ENCODE measurements at regions not wholly inside any gene's neighbourhood (a gene's known extent, or its start where the extent isn't known, plus 50 kb on each side); places are given as distances from the start of the nearest gene placed in this dataset.

DNA sequence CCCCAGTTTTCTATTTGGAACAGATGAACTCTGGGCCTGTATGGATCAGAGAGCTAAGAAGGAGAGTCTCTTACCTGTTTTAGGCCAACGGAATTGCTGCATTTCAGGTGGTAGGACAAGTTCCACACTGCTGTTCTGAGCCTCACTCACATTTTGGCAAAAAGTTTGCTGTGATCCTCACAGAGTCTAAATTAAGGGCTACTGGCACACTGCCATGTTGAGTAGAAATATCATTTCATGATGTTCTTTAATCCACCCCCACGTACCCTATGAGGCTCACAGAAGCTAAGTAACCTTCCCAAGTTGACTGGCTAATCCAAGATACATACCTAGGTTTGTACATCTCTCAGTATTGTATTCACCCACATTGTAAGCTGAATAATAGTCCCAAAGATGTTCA lies 447.2 kb downstream of the INHBA start (continued):
- TF ChIP-seq ZNF384 (IDR thresholded peaks at IDR 0.05; ENCODE audit: borderline replicate concordance, low read depth, low read length) (no peak), NR2C2 (IDR thresholded peaks at IDR 0.05; ENCODE audit: borderline replicate concordance, control insufficient read depth, insufficient read length, low read depth) (no peak), RB1 (IDR thresholded peaks at IDR 0.05; ENCODE audit: borderline replicate concordance) (no peak), YY1 (IDR thresholded peaks at IDR 0.05; ENCODE audit: low read depth, low read length) (no peak), BCL3 (IDR thresholded peaks at IDR 0.05; ENCODE audit: borderline replicate concordance, insufficient read depth, low read depth, low read length, poor library complexity, severe bottlenecking) (no peak), HDGF (IDR thresholded peaks at IDR 0.05) (no peak), HDAC2 (IDR thresholded peaks at IDR 0.05) (no peak)
- TF ChIP-seq, protein P1, sequence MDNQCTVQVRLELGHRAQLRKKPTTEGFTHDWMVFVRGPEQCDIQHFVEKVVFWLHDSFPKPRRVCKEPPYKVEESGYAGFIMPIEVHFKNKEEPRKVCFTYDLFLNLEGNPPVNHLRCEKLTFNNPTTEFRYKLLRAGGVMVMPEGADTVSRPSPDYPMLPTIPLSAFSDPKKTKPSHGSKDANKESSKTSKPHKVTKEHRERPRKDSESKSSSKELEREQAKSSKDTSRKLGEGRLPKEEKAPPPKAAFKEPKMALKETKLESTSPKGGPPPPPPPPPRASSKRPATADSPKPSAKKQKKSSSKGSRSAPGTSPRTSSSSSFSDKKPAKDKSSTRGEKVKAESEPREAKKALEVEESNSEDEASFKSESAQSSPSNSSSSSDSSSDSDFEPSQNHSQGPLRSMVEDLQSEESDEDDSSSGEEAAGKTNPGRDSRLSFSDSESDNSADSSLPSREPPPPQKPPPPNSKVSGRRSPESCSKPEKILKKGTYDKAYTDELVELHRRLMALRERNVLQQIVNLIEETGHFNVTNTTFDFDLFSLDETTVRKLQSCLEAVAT (IDR thresholded peaks at IDR 0.05): no peak

GRCh38 chr7:41255113-41255512 lies 447.8 kb downstream of the INHBA start:
- BruUV-seq (replicated peaks): no TSS peak
- in situ Hi-C loops (cut with MboI): no loop called here
- H3K79me2 ChIP-seq (ENCODE audit: control insufficient read depth, insufficient read depth, low read length): no peaks in the 10 kb centered on the region
- no peak overlapping the region for H3K4me3 ChIP-seq
- H3K27me3 ChIP-seq (replicated peaks in 1 of 2; ENCODE audit: control insufficient read depth in 2 of 2, insufficient read depth in 2 of 2, low read length in 1 of 2): no peaks in the 10 kb centered on the region
- ChIA-PET POLR2A (no interaction called here), SMC1A (ENCODE audit: uncharacterized antibody, unreplicated experiment) (interaction anchor here (0.7 kb wide), 1 partner anchor 1101 kb away, joined by 3 read pairs; no protein-coding TSS in a partner anchor), CTCF (no interaction called here), RAD21 (ENCODE audit: unreplicated experiment) (no interaction called here)
- FAIRE-seq (no peak), ATAC-seq (no peak), DNase-seq (ENCODE audit: low read depth, low spot score) (no peak)
- no peak overlapping the region for H3K27ac ChIP-seq (ENCODE audit: control insufficient read depth, insufficient read depth)
- H3K9ac ChIP-seq (ENCODE audit: control insufficient read depth, insufficient read depth, low read length): no peak overlapping the region
- intact Hi-C loops (cut with micrococcal nuclease; ENCODE audit: unreplicated experiment): no loop called here
- no peaks in the 10 kb centered on the region for H3K9me3 ChIP-seq (replicated peaks; ENCODE audit: control insufficient read depth, insufficient read depth, low read length)
- no peaks in the 10 kb centered on the region for H3K4me1 ChIP-seq (ENCODE audit: control insufficient read depth, insufficient read depth, low read length)
- 45% methylated on average over 3 of the region's 3 CpGs for WGBS (ENCODE audit: insufficient coverage, insufficient replicate concordance, low lambda C conversion rate, missing lambda C conversion rate)
- no peak overlapping the region for H2AFZ ChIP-seq (ENCODE audit: control insufficient read depth, low read depth, low read length)
- H3K36me3 ChIP-seq (ENCODE audit: control insufficient read depth in 2 of 2, insufficient read depth in 2 of 2, low read length in 1 of 2): no peaks in the 10 kb centered on the region
- no peak overlapping the region for H3K4me2 ChIP-seq (ENCODE audit: control insufficient read depth, insufficient read depth)
- H4K20me1 ChIP-seq (ENCODE audit: control insufficient read depth, insufficient read depth): no peaks in the 10 kb centered on the region
- TF ChIP-seq JUNB (IDR thresholded peaks at IDR 0.05) (no peak), TARDBP (IDR thresholded peaks at IDR 0.05; ENCODE audit: borderline replicate concordance) (no peak), RAD21 (IDR thresholded peaks at IDR 0.05; ENCODE audit: insufficient read depth, low read depth, low read length) (no peak), PKNOX1 (IDR thresholded peaks at IDR 0.05) (no peak), BRCA1 (IDR thresholded peaks at IDR 0.05; ENCODE audit: low read depth, low read length) (no peak), ZZZ3 (IDR thresholded peaks at IDR 0.05; ENCODE audit: control insufficient read depth, insufficient read length, low read depth) (no peak), KLF5 (IDR thresholded peaks at IDR 0.05; ENCODE audit: partially characterized antibody) (no peak), MYB (IDR thresholded peaks at IDR 0.05; ENCODE audit: borderline replicate concordance, low read depth, low read length) (no peak), BCL11A (IDR thresholded peaks at IDR 0.05; ENCODE audit: low read depth, low read length) (no peak), PML (IDR thresholded peaks at IDR 0.05; ENCODE audit: low read length) (no peak), ATF7 (IDR thresholded peaks at IDR 0.05; ENCODE audit: low read depth) (no peak), CHD4 (IDR thresholded peaks at IDR 0.05) (no peak)
- TF ChIP-seq, protein P2, sequence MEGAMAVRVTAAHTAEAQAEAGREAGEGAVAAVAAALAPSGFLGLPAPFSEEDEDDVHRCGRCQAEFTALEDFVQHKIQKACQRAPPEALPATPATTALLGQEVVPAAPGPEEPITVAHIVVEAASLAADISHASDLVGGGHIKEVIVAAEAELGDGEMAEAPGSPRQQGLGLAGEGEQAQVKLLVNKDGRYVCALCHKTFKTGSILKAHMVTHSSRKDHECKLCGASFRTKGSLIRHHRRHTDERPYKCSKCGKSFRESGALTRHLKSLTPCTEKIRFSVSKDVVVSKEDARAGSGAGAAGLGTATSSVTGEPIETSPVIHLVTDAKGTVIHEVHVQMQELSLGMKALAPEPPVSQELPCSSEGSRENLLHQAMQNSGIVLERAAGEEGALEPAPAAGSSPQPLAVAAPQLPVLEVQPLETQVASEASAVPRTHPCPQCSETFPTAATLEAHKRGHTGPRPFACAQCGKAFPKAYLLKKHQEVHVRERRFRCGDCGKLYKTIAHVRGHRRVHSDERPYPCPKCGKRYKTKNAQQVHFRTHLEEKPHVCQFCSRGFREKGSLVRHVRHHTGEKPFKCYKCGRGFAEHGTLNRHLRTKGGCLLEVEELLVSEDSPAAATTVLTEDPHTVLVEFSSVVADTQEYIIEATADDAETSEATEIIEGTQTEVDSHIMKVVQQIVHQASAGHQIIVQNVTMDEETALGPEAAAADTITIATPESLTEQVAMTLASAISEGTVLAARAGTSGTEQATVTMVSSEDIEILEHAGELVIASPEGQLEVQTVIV (IDR thresholded peaks at IDR 0.05; ENCODE audit: borderline replicate concordance, partially characterized antibody): no peak

All from GM12878 (cell line).